ENCODE measurements at regions not wholly inside any gene's neighbourhood (a gene's known extent, or its start where the extent isn't known, plus 50 kb on each side); places are given as distances from the start of the nearest gene placed in this dataset.

- TF ChIP-seq EGR1 (IDR thresholded peaks at IDR 0.05) (no peak), CEBPB (IDR thresholded peaks at IDR 0.05) (no peak), EP300 (IDR thresholded peaks at IDR 0.05; ENCODE audit: borderline replicate concordance) (no peak), USF1 (IDR thresholded peaks at IDR 0.05) (no peak)
These were observed 794.3 kb upstream of the NOVA1 start for GRCh38 chr14:27392153-27392552.
